ENCODE measurements at regions not wholly inside any gene's neighbourhood (a gene's known extent, or its start where the extent isn't known, plus 50 kb on each side); places are given as distances from the start of the nearest gene placed in this dataset.

DNA sequence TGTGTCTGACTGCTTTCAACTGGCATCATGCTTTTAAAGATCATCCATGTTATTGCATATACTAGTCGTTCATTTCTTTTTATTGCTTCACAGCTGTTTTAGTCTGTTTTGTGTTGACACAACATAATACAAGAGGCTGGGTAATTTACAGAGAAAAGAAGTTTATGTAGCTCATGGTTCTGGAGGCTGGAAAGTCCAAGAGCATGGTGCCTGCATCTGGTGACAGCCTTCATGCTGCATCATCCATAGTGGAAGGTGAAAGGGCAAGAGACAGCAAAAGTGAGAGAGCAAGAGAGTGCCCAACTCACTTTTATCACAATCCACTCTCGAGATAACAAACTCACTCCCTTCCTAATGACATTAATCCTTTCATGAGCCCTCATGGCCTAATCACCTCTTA is 198.4 kb downstream of the NSG2 start:
- Histone ChIP-seq H2AFZ (ENCODE audit: insufficient read depth, low read depth, low read length, poor library complexity, severe bottlenecking) (no peak overlapping the region), H3K4me2 (replicated peaks; ENCODE audit: extremely low read depth, low read length, poor library complexity, severe bottlenecking) (no peak overlapping the region), H3K9ac (ENCODE audit: insufficient read depth, low read length, poor library complexity, severe bottlenecking) (no peak overlapping the region), H3K9me3 (replicated peaks in 1 of 2; ENCODE audit: control insufficient read depth in 1 of 2, insufficient read depth in 1 of 2, low read length in 2 of 2) (peaks cover 0 to 5% of the 10 kb centered on the region in 2 donors), H3K36me3 (replicated peaks in 1 of 2; ENCODE audit: control insufficient read depth in 1 of 2, insufficient read depth in 2 of 2, low read length in 2 of 2) (no peaks in the 10 kb centered on the region), H3K27me3 (ENCODE audit: control insufficient read depth in 2 of 2, insufficient read depth in 2 of 2, low read length in 2 of 2) (no peaks in the 10 kb centered on the region), H3K4me3 (replicated peaks in 1 of 3; ENCODE audit: low read depth in 2 of 3, low read length in 3 of 3) (no peak overlapping the region), H4K20me1 (ENCODE audit: insufficient read depth, low read length) (no peaks in the 10 kb centered on the region), H3K4me1 (ENCODE audit: control insufficient read depth in 1 of 2, insufficient read depth in 2 of 2, low read length in 2 of 2) (no peaks in the 10 kb centered on the region), H3K27ac (ENCODE audit: low read depth in 1 of 2, low read length in 2 of 2) (no peak overlapping the region), H3K79me2 (ENCODE audit: insufficient read depth, low read length) (no peaks in the 10 kb centered on the region)
- H3K27me3 Mint-ChIP-seq (ENCODE audit: low read depth in 3 of 3), result peaks cover 0 to 9% (median 3%) of the 10 kb centered on the region in 3 donors
- no peaks in the 10 kb centered on the region for H3K4me1 Mint-ChIP-seq
- H3K4me3 Mint-ChIP-seq, result no peak overlapping the region
- no peak for DNase-seq
- intact Hi-C loops (cut with micrococcal nuclease), result no loop called here
- TF ChIP-seq CTCF (IDR thresholded peaks at IDR 0.05), result no peak
- WGBS (ENCODE audit: insufficient coverage), result no CpG with 5 or more reads among the region's 2 CpGs
- no peak overlapping the region for H3K27ac Mint-ChIP-seq
- no peaks in the 10 kb centered on the region for H3K36me3 Mint-ChIP-seq
- H3K9me3 Mint-ChIP-seq, result peaks cover 0 to 11% (median 3%) of the 10 kb centered on the region in 7 donors

GRCh38 chr5:174245516-174246075 is 200.1 kb downstream of the NSG2 start:
- Histone ChIP-seq H3K27ac (ENCODE audit: low read depth in 1 of 2, low read length in 2 of 2) (no peak overlapping the region), H3K4me3 (replicated peaks in 1 of 3; ENCODE audit: low read depth in 2 of 3, low read length in 3 of 3) (no peak overlapping the region), H3K9me3 (replicated peaks in 1 of 2; ENCODE audit: control insufficient read depth in 1 of 2, insufficient read depth in 1 of 2, low read length in 2 of 2) (no peaks in the 10 kb centered on the region), H3K4me2 (replicated peaks; ENCODE audit: extremely low read depth, low read length, poor library complexity, severe bottlenecking) (no peak overlapping the region), H4K20me1 (ENCODE audit: insufficient read depth, low read length) (no peaks in the 10 kb centered on the region), H3K9ac (ENCODE audit: insufficient read depth, low read length, poor library complexity, severe bottlenecking) (no peak overlapping the region), H3K36me3 (replicated peaks in 1 of 2; ENCODE audit: control insufficient read depth in 1 of 2, insufficient read depth in 2 of 2, low read length in 2 of 2) (no peaks in the 10 kb centered on the region), H3K79me2 (ENCODE audit: insufficient read depth, low read length) (no peaks in the 10 kb centered on the region), H3K4me1 (ENCODE audit: control insufficient read depth in 1 of 2, insufficient read depth in 2 of 2, low read length in 2 of 2) (no peaks in the 10 kb centered on the region), H2AFZ (ENCODE audit: insufficient read depth, low read depth, low read length, poor library complexity, severe bottlenecking) (no peak overlapping the region), H3K27me3 (ENCODE audit: control insufficient read depth in 2 of 2, insufficient read depth in 2 of 2, low read length in 2 of 2) (no peaks in the 10 kb centered on the region)
- no peaks in the 10 kb centered on the region for H3K4me1 Mint-ChIP-seq
- H3K27me3 Mint-ChIP-seq (ENCODE audit: low read depth in 3 of 3), result peaks cover 2 to 3% (median 3%) of the 10 kb centered on the region in 3 donors
- DNase-seq, result no peak
- intact Hi-C loops (cut with micrococcal nuclease), result no loop called here
- no peaks in the 10 kb centered on the region for H3K36me3 Mint-ChIP-seq
- peaks cover 0 to 10% (median 3%) of the 10 kb centered on the region in 7 donors for H3K9me3 Mint-ChIP-seq
- no peak overlapping the region for H3K27ac Mint-ChIP-seq
- TF ChIP-seq CTCF (IDR thresholded peaks at IDR 0.05), result no peak
- H3K4me3 Mint-ChIP-seq, result no peak overlapping the region
- 95% methylated on average over 4 of the region's 8 CpGs for WGBS (ENCODE audit: insufficient coverage)

All from CD14-positive monocyte (primary cell).